Ishikawa (cell line): ENCODE measurements at regions not wholly inside any gene's neighbourhood (a gene's known extent, or its start where the extent isn't known, plus 50 kb on each side); places are given as distances from the start of the nearest gene placed in this dataset.

ENCODE experiments used
- CEBPB ChIP-seq: IDR thresholded peaks from 2 replicates; pipeline ENCODE4 v1.6.1; 2012
- CREB1 ChIP-seq: IDR thresholded peaks from 2 replicates; pipeline ENCODE4 v1.6.1; 2012; ENCODE audit warnings: low read depth
- EGR1 ChIP-seq: IDR thresholded peaks from 2 replicates; pipeline ENCODE4 v1.6.1; 2012
- MAX ChIP-seq: IDR thresholded peaks from 2 replicates; pipeline ENCODE4 v1.6.1; 2012
- RAD21 ChIP-seq: IDR thresholded peaks from 2 replicates; pipeline ENCODE4 v1.6.1; 2012; ENCODE audit warnings: low read depth
- TAF1 ChIP-seq: IDR thresholded peaks from 2 replicates; pipeline ENCODE4 v1.6.1; 2012; ENCODE audit warnings: low read depth, mild to moderate bottlenecking

DNA sequence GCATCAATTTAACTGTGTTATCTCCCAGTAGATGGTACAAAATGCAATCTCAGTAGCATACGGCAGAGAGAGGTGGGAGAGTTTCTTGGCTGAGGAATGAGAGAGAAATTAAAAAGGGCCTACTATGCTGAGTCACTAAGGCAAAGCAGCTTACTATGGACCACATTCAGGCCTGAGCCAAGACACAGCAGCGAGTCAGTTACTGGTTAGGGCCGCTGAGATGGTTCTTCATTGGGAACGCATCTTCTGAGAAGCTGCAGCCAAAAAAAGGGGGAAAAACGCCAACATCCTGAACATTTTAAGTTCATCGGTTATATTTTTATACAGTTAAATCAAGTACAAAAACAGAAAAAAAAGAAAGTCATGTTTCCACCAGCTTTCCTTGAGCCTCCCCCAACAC lies 61.1 kb upstream of the BDNF start:
- no peak for TF ChIP-seq EGR1

DNA sequence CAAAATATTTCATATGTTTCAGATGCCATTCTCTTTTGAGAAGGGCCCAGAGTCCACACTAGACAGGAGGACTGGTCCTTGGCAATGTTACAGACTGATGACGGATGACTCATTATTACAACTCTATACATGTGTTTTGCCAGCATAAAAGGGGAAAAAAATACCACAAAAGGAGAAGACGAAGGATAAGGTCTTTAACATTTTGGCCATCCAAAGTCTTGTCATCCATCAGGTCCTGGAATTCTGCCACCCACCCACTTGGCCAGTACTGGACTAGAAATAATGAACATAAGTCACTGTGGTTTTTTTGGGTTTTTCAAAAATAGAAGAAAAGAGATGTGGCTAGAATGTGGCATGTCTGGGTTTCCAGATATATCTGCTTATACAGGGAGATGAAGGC lies 57.7 kb upstream of the BDNF start:
- TF ChIP-seq TAF1, result no peak
- no peak for TF ChIP-seq CEBPB
- no peak for TF ChIP-seq MAX

GRCh38 chr11:27754035-27755017 lies 54.1 kb upstream of the BDNF start:
- TF ChIP-seq CREB1 (no peak), RAD21 (no peak)
